H9 (cell line): ENCODE measurements at regions not wholly inside any gene's neighbourhood (a gene's known extent, or its start where the extent isn't known, plus 50 kb on each side); places are given as distances from the start of the nearest gene placed in this dataset.

ENCODE experiments used
- DNase-seq: peaks from one replicate; pipeline ENCODE4 v3.0.0-alpha.2; 2017
- H2AFZ ChIP-seq: one replicate; pipeline ENCODE4 v1.6.1; 2013; ENCODE audit warnings: mild to moderate bottlenecking, low read length, control low read depth, moderate library complexity
- H2AK5ac ChIP-seq: 2 replicates; pipeline ENCODE4 v1.6.1; 2013; ENCODE audit warnings: low read length, control low read depth, mixed read lengths; ENCODE audit not compliant: insufficient read length
- H2BK120ac ChIP-seq: one replicate; pipeline ENCODE4 v1.6.1; 2013; ENCODE audit warnings: low read depth, mild to moderate bottlenecking, low read length, control low read depth, inconsistent platforms; ENCODE audit not compliant: poor library complexity, severe bottlenecking
- H2BK12ac ChIP-seq: 2 replicates; pipeline ENCODE4 v1.6.1; 2013; ENCODE audit warnings: low read length, control low read depth, mixed read lengths, low read depth; ENCODE audit not compliant: insufficient read length
- H2BK15ac ChIP-seq: 2 replicates; pipeline ENCODE4 v1.6.1; 2013; ENCODE audit warnings: low read depth, low read length, control low read depth
- H2BK20ac ChIP-seq: one replicate; pipeline ENCODE4 v1.6.1; 2013; ENCODE audit warnings: low read depth, mild to moderate bottlenecking, low read length, control low read depth, inconsistent platforms; ENCODE audit not compliant: poor library complexity, severe bottlenecking
- H2BK5ac ChIP-seq: 2 replicates; pipeline ENCODE4 v1.6.1; 2013; ENCODE audit warnings: low read length, control low read depth, mixed read lengths; ENCODE audit not compliant: insufficient read length
- H3K14ac ChIP-seq: 2 replicates; pipeline ENCODE4 v1.6.1; 2013; ENCODE audit warnings: low read length, control low read depth; ENCODE audit not compliant: insufficient read depth
- H3K18ac ChIP-seq: 2 replicates; pipeline ENCODE4 v1.6.1; 2013; ENCODE audit warnings: low read depth, mild to moderate bottlenecking, mixed read lengths, low read length, control low read depth; ENCODE audit not compliant: insufficient read length
- H3K23ac ChIP-seq: 2 replicates; pipeline ENCODE4 v1.6.1; 2013; ENCODE audit warnings: low read length, control low read depth, mixed read lengths, low read depth; ENCODE audit not compliant: insufficient read length
- H3K23me2 ChIP-seq: 2 replicates; pipeline ENCODE4 v1.6.1; 2013; ENCODE audit warnings: low read depth, mild to moderate bottlenecking, mixed read lengths, low read length, control low read depth; ENCODE audit not compliant: insufficient read length, poor library complexity, severe bottlenecking
- H3K27ac ChIP-seq: 2 replicates; pipeline ENCODE4 v1.5.1; 2013; ENCODE audit warnings: low read length, control low read depth, mixed read lengths, low read depth; ENCODE audit not compliant: insufficient read length
- H3K27me3 ChIP-seq: 2 replicates; pipeline ENCODE4 v1.6.1; 2013; ENCODE audit warnings: low read length, control low read depth, inconsistent platforms; ENCODE audit not compliant: insufficient read depth
- H3K4ac ChIP-seq: 2 replicates; pipeline ENCODE4 v1.6.1; 2013; ENCODE audit warnings: low read depth, mild to moderate bottlenecking, control low read depth, inconsistent platforms, low read length, moderate library complexity
- H3K4me1 ChIP-seq: 2 replicates; pipeline ENCODE4 v1.6.1; 2013; ENCODE audit warnings: low read length, control low read depth, inconsistent platforms; ENCODE audit not compliant: insufficient read depth
- H3K4me2 ChIP-seq: 2 replicates; pipeline ENCODE4 v1.6.1; 2013; ENCODE audit warnings: low read length, control low read depth, mixed read lengths; ENCODE audit not compliant: insufficient read length, insufficient read depth
- H3K56ac ChIP-seq: 2 replicates; pipeline ENCODE4 v1.6.1; 2013; ENCODE audit warnings: low read depth, mild to moderate bottlenecking, mixed read lengths, low read length, control low read depth; ENCODE audit not compliant: insufficient read length
- H3K79me1 ChIP-seq: 2 replicates; pipeline ENCODE4 v1.6.1; 2013; ENCODE audit warnings: low read depth, mild to moderate bottlenecking, moderate library complexity, low read length, control low read depth, inconsistent platforms; ENCODE audit not compliant: insufficient read depth, poor library complexity, severe bottlenecking
- H3K79me2 ChIP-seq: 2 replicates; pipeline ENCODE4 v1.6.1; 2013; ENCODE audit warnings: low read length, control low read depth, inconsistent platforms; ENCODE audit not compliant: insufficient read depth
- H3K9ac ChIP-seq: 2 replicates; pipeline ENCODE4 v1.6.1; 2013; ENCODE audit warnings: low read length, control low read depth, mixed read lengths; ENCODE audit not compliant: insufficient read length; ENCODE audit errors: extremely low read depth
- H3K9me3 ChIP-seq: one replicate; pipeline ENCODE4 v1.6.1; 2013; ENCODE audit warnings: low read depth, low read length, inconsistent platforms; ENCODE audit not compliant: control insufficient read depth
- H3T11ph ChIP-seq: one replicate; pipeline ENCODE4 v1.6.1; 2013; ENCODE audit warnings: mild to moderate bottlenecking, low read length, control low read depth, inconsistent platforms
- H4K20me1 ChIP-seq: one replicate; pipeline ENCODE4 v1.6.1; 2013; ENCODE audit not compliant: control insufficient read depth, insufficient read length, insufficient read depth
- H4K5ac ChIP-seq: 2 replicates; pipeline ENCODE4 v1.6.1; 2013; ENCODE audit warnings: low read depth, mild to moderate bottlenecking, mixed read lengths, low read length, control low read depth; ENCODE audit not compliant: insufficient read length
- H4K8ac ChIP-seq: replicated peaks from 2 replicates; pipeline ENCODE4 v1.6.1; 2013; ENCODE audit warnings: low read length, control low read depth, mixed read lengths, low read depth; ENCODE audit not compliant: insufficient read length
- H4K91ac ChIP-seq: 2 replicates; pipeline ENCODE4 v1.6.1; 2013; ENCODE audit warnings: low read depth, mild to moderate bottlenecking, moderate library complexity, mixed read lengths, low read length, control low read depth; ENCODE audit not compliant: insufficient read length
- H3K27ac Mint-ChIP-seq, 3 experiments: 2 replicates in 2 of 3; 3 replicates in 1 of 3; pipeline ENCODE4 v1.8.0; 2020 to 2021; ENCODE audit warnings: mixed read lengths in 3 of 3, mild to moderate bottlenecking in 1 of 3, moderate library complexity in 1 of 3
- H3K27me3 Mint-ChIP-seq: 2 replicates; pipeline ENCODE4 v1.8.0; 2021; ENCODE audit warnings: low read depth, mild to moderate bottlenecking, moderate library complexity, mixed read lengths
- H3K36me3 Mint-ChIP-seq, 3 experiments: 2 replicates in 2 of 3; 3 replicates in 1 of 3; pipeline ENCODE4 v1.8.0; 2020 to 2021; ENCODE audit warnings: low read depth in 3 of 3, mixed read lengths in 3 of 3; ENCODE audit not compliant: insufficient read depth in 1 of 3
- H3K4me1 Mint-ChIP-seq, 2 experiments: 2 replicates each; pipeline ENCODE4 v1.8.0; 2020; ENCODE audit warnings: mixed read lengths in 2 of 2
- H3K4me3 Mint-ChIP-seq, 2 experiments: 2 replicates in 1 of 2; 3 replicates in 1 of 2; pipeline ENCODE4 v1.8.0; 2020 to 2021; ENCODE audit warnings: mild to moderate bottlenecking in 2 of 2, mixed read lengths in 2 of 2, moderate library complexity in 1 of 2
- H3K9me3 Mint-ChIP-seq, 2 experiments: 2 replicates in 1 of 2; 3 replicates in 1 of 2; pipeline ENCODE4 v1.8.0; 2020; ENCODE audit warnings: mild to moderate bottlenecking in 2 of 2, mixed read lengths in 2 of 2, moderate library complexity in 1 of 2
- CTCF ChIP-seq: fragments of 200-600 bp; sonication (generic); conservative IDR thresholded peaks from 3 replicates; pipeline ENCODE4 v1.8.0; 2021; ENCODE audit warnings: antibody characterized with exemption, mild to moderate bottlenecking
- WGBS: extraction: QIAGEN DNeasy Blood & Tissue Kit; methylation state at CpG from one replicate; pipeline ENCODE4 v1.1.7; 2013; ENCODE audit warnings: missing lambda C conversion rate, low lambda C conversion rate, mixed read lengths; ENCODE audit not compliant: insufficient read length; ENCODE audit errors: extremely low coverage; 5-methylcytosine and 5-hydroxymethylcytosine counted together

DNA sequence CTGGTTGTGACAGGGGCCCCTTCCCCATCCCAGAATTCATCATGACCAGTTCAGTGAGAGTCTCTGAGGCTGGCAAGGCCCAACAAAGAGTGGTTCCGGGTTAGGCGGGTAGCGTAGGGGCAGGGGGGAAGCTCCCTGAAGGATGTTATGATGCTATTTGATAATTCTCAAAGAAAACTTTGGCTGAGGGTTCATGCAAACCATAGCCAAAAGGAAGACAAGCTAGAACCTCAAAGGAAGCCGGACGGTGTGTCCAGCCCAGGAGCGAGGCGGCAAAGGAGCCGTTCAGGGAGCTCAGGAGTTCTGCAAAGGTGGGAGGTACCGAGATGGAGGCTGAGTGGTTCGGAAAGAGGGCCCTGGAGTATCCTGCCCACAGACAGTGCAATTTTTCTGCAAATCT is 226.8 kb upstream of the RAB6C start:
- peaks cover 12% of the 10 kb centered on the region for H3K27me3 Mint-ChIP-seq
- peaks cover 21% of the 10 kb centered on the region in 2 experiments for H3K4me1 Mint-ChIP-seq
- Histone ChIP-seq H3K27me3 (no peaks in the 10 kb centered on the region), H2AK5ac (no peak overlapping the region), H3K23me2 (no peaks in the 10 kb centered on the region), H3K56ac (no peak overlapping the region), H4K5ac (no peak overlapping the region), H3K23ac (no peak overlapping the region), H4K20me1 (no peaks in the 10 kb centered on the region), H2AFZ (no peak overlapping the region), H2BK20ac (no peak overlapping the region), H2BK5ac (no peak overlapping the region), H4K8ac (no peak overlapping the region), H3K18ac (no peak overlapping the region), H3K79me2 (no peaks in the 10 kb centered on the region), H3K79me1 (no peaks in the 10 kb centered on the region), H3K14ac (no peak overlapping the region), H2BK120ac (no peak overlapping the region), H2BK12ac (no peak overlapping the region), H3K4ac (no peak overlapping the region), H3T11ph (no peak overlapping the region), H4K91ac (no peak overlapping the region), H3K27ac (no peak overlapping the region), H3K4me2 (no peak overlapping the region), H2BK15ac (no peak overlapping the region), H3K9me3 (no peaks in the 10 kb centered on the region), H3K9ac (no peak overlapping the region), H3K4me1 (0 out of 2 replicates have a peak, but pooled peaks cover 4% of the 10 kb centered on the region)
- no peak overlapping the region for H3K4me3 Mint-ChIP-seq
- TF ChIP-seq CTCF = no peak
- no peak for DNase-seq
- H3K9me3 Mint-ChIP-seq = peaks cover 6 to 11% of the 10 kb centered on the region in 2 experiments
- H3K36me3 Mint-ChIP-seq = peaks cover 2 to 5% (median 4%) of the 10 kb centered on the region in 3 experiments; a peak in 2 of 7 replicates
- no peak overlapping the region; a peak in 1 of 7 replicates for H3K27ac Mint-ChIP-seq
- WGBS = no CpG with 5 or more reads among the region's 10 CpGs
